SU-DHL-6 (cell line): ENCODE measurements at regions not wholly inside any gene's neighbourhood (a gene's known extent, or its start where the extent isn't known, plus 50 kb on each side); places are given as distances from the start of the nearest gene placed in this dataset.

Experiments
- CTCF ChIP-seq: fragments of 200-600 bp; sonication (generic); IDR thresholded peaks from one replicate; pipeline ENCODE4 v1.5.1; 2017; ENCODE audit warnings: antibody characterized with exemption, mild to moderate bottlenecking, low read length, moderate library complexity; ENCODE audit not compliant: insufficient read depth, poor library complexity, severe bottlenecking
- EZH2phosphoT487 ChIP-seq: fragments of 200-600 bp; sonication (generic), shearing (Covaris generic); conservative IDR thresholded peaks from 2 replicates; pipeline ENCODE4 v1.6.1; 2018; ENCODE audit warnings: mild to moderate bottlenecking, antibody characterized with exemption, low read length, moderate library complexity, mixed read lengths

- TF ChIP-seq CTCF: no peak
- no peak for TF ChIP-seq EZH2phosphoT487
These were observed 95.1 kb upstream of the PPP2R2D start for GRCh38 chr10:131805696-131806095.
